HCT116 (cell line): ENCODE measurements at regions not wholly inside any gene's neighbourhood (a gene's known extent, or its start where the extent isn't known, plus 50 kb on each side); places are given as distances from the start of the nearest gene placed in this dataset.
"Not testable (repeated sequence)": the region's sequence is repeated elsewhere in the genome, so short reads cannot be mapped to it uniquely, and the experiment has no call there.

Source experiments
- ATAC-seq: fragments of 200-7000 bp; cut with Tn5 transposase; 2 replicates; pipeline ENCODE4 v1.9.1; 2020; ENCODE audit warnings: mild to moderate bottlenecking, moderate library complexity
- BruUV-seq: library from RNA; stranded (reverse); fragments of 400-500 nt; replicated peaks from 2 replicates; lab custom pipeline; 2021; lab: Mats Ljungman, UMichigan
- CTCF ChIA-PET: fragments of 300-600 bp; sonication (Branson Sonifier 250); formaldehyde crosslinking; loops from one replicate; lab custom pipeline; 2021; ENCODE audit warnings: antibody characterized with exemption; lab: Charles Lee
- POLR2A ChIA-PET: fragments of 300-600, 350-600 bp; sonication (Branson Sonifier 250); formaldehyde crosslinking; loops from one replicate; lab custom pipeline; 2021; ENCODE audit warnings: antibody characterized with exemption; lab: Charles Lee
- RAD21 ChIA-PET, 2 experiments: fragments of 300-600 bp; sonication (Branson Sonifier 250); formaldehyde crosslinking; loops; one replicate each; lab custom pipeline; 2023; ENCODE audit warnings: low total read pairs in 2 of 2; ENCODE audit not compliant: uncharacterized antibody in 2 of 2, unreplicated experiment in 2 of 2, low non-redundant PET in 1 of 2; lab: Charles Lee
- DNase-seq: peaks from one replicate; pipeline ENCODE4 v3.0.0-alpha.2; 2010; ENCODE audit warnings: low read depth, low spot score
- H2AFZ ChIP-seq: fragments of 200-600 bp; shearing (Covaris generic), sonication (generic); 2 replicates; pipeline ENCODE4 v1.6.1; 2017; ENCODE audit warnings: low read depth, mixed run types, mixed read lengths, antibody characterized with exemption, low read length; ENCODE audit not compliant: poor library complexity, severe bottlenecking
- H3K27ac ChIP-seq: 2 replicates; pipeline ENCODE4 v1.5.1; 2012; ENCODE audit warnings: low read depth, low read length
- H3K27me3 ChIP-seq: fragments of 200-600 bp; sonication (generic); 2 replicates; pipeline ENCODE4 v1.6.1; 2016; ENCODE audit warnings: mixed run types, low read length, mixed read lengths; ENCODE audit not compliant: insufficient read depth
- H3K36me3 ChIP-seq, 2 experiments: fragments of 200-500 bp in 1 of 2; fragments of 200-600 bp in 1 of 2; sonication (Bioruptor generic) in 1 of 2; sonication (generic) in 1 of 2; 2 replicates each; pipeline versions ENCODE4 v1.5.1 to v1.6.1; 2014 to 2016; ENCODE audit warnings: low read length in 2 of 2, inconsistent platforms in 1 of 2, mixed read lengths in 1 of 2, mixed run types in 1 of 2; ENCODE audit not compliant: insufficient read depth in 2 of 2, control insufficient read depth in 1 of 2
- H3K4me1 ChIP-seq, 2 experiments: fragments of 200-600 bp in 1 of 2; sonication (generic) in 1 of 2; 2 replicates each; pipeline versions ENCODE4 v1.5.1 to v1.6.1; 2012 to 2017; ENCODE audit warnings: low read length in 2 of 2, inconsistent platforms in 1 of 2, mild to moderate bottlenecking in 1 of 2, mixed read lengths in 1 of 2, mixed run types in 1 of 2, moderate library complexity in 1 of 2; ENCODE audit not compliant: insufficient read depth in 2 of 2, control insufficient read depth in 1 of 2
- H3K4me2 ChIP-seq: fragments of 200-600 bp; sonication (generic); 2 replicates; pipeline ENCODE4 v1.6.1; 2017; ENCODE audit warnings: mixed run types, low read length, mixed read lengths
- H3K4me3 ChIP-seq, 2 experiments: fragments of 200-600 bp in 1 of 2; sonication (generic) in 1 of 2; replicated peaks in 1 of 2; 2 replicates each; pipeline ENCODE4 v1.5.1; 2011 to 2016; ENCODE audit warnings: low read length in 2 of 2, control low read depth in 1 of 2, low read depth in 1 of 2, mild to moderate bottlenecking in 1 of 2, mixed read lengths in 1 of 2, mixed run types in 1 of 2
- H3K79me2 ChIP-seq: fragments of 200-600 bp; sonication (generic); 2 replicates; pipeline ENCODE4 v1.6.1; 2017; ENCODE audit warnings: mild to moderate bottlenecking, mixed run types, low read length, moderate library complexity, mixed read lengths; ENCODE audit not compliant: insufficient read depth
- H3K9ac ChIP-seq: fragments of 200-600 bp; sonication (generic); 2 replicates; pipeline ENCODE4 v1.6.1; 2016; ENCODE audit warnings: low read length, mixed read lengths
- H3K9me2 ChIP-seq: fragments of 200-600 bp; sonication (generic), shearing (Covaris generic); 2 replicates; pipeline ENCODE4 v1.6.1; 2017; ENCODE audit warnings: mixed run types, mild to moderate bottlenecking, moderate library complexity; ENCODE audit not compliant: insufficient read depth
- H3K9me3 ChIP-seq, 2 experiments: fragments of 200-500 bp in 1 of 2; fragments of 200-600 bp in 1 of 2; sonication (Bioruptor generic) in 1 of 2; sonication (generic) in 1 of 2; 2 replicates each; pipeline ENCODE4 v1.6.1; 2014 to 2017; ENCODE audit warnings: low read length in 2 of 2, mixed read lengths in 2 of 2, inconsistent platforms in 1 of 2, low read depth in 1 of 2, mild to moderate bottlenecking in 1 of 2, mixed run types in 1 of 2, moderate library complexity in 1 of 2; ENCODE audit not compliant: control insufficient read depth in 1 of 2, insufficient read depth in 1 of 2
- H4K20me1 ChIP-seq: fragments of 200-600 bp; sonication (generic), shearing (Covaris generic); 2 replicates; pipeline ENCODE4 v1.6.1; 2017; ENCODE audit warnings: mixed run types, mild to moderate bottlenecking, moderate library complexity; ENCODE audit not compliant: insufficient read depth
- ATF3 ChIP-seq: IDR thresholded peaks from 2 replicates; pipeline ENCODE4 v1.6.1; 2012
- CBX3 ChIP-seq: IDR thresholded peaks from 2 replicates; pipeline ENCODE4 v1.6.1; 2012; ENCODE audit warnings: low read depth
- intact Hi-C: fragments of 100-400 bp; cut with micrococcal nuclease; formaldehyde crosslinking; loops from 2 replicates; pipeline ENCODE4 v1.10.0; 2022

- POLR2A ChIA-PET, result not testable (repeated sequence)
Measured at GRCh38 chr1:121020350-121021236, 131.0 kb downstream of the PPIAL4A start.

GRCh38 chr1:121021716-121022115 is 132.1 kb downstream of the PPIAL4A start:
- H2AFZ ChIP-seq, H3K4me1 ChIP-seq, ATAC-seq, H3K9ac ChIP-seq, H3K27ac ChIP-seq, H3K4me3 ChIP-seq, H3K9me3 ChIP-seq, CTCF ChIA-PET, H3K79me2 ChIP-seq, intact Hi-C loops, H3K36me3 ChIP-seq, POLR2A ChIA-PET, H3K27me3 ChIP-seq, H3K9me2 ChIP-seq, H4K20me1 ChIP-seq, H3K4me2 ChIP-seq, RAD21 ChIA-PET, DNase-seq, BruUV-seq: not testable (repeated sequence)

More at GRCh38 chr1:121020350-121021236, 131.0 kb downstream of the PPIAL4A start:
- H2AFZ ChIP-seq, H3K4me3 ChIP-seq, H3K4me1 ChIP-seq, H3K27me3 ChIP-seq, H3K36me3 ChIP-seq, H3K9ac ChIP-seq, BruUV-seq, intact Hi-C loops, H3K79me2 ChIP-seq, H3K27ac ChIP-seq, H3K9me2 ChIP-seq, H3K9me3 ChIP-seq, CTCF ChIA-PET, RAD21 ChIA-PET, H4K20me1 ChIP-seq, H3K4me2 ChIP-seq: not testable (repeated sequence)
- DNase-seq (peak; percentile 36), ATAC-seq (peak; percentile 36)
- TF ChIP-seq CBX3, result peak; percentile 38; the same call in 1 of the 2 replicates
- TF ChIP-seq ATF3, result peak; percentile 75; the same call in 1 of the 2 replicates

GRCh38 chr1:121032878-121033494 is 143.4 kb downstream of the PPIAL4A start:
- H3K36me3 ChIP-seq, CTCF ChIA-PET, H3K9me3 ChIP-seq, H2AFZ ChIP-seq, intact Hi-C loops, H3K9me2 ChIP-seq, H3K27ac ChIP-seq, BruUV-seq, RAD21 ChIA-PET, H3K27me3 ChIP-seq, H3K9ac ChIP-seq, H4K20me1 ChIP-seq, POLR2A ChIA-PET, H3K4me2 ChIP-seq, H3K4me3 ChIP-seq, DNase-seq, H3K79me2 ChIP-seq, H3K4me1 ChIP-seq: not testable (repeated sequence)
- peak; percentile 82 for ATAC-seq

- H3K27me3 ChIP-seq, H3K27ac ChIP-seq, BruUV-seq, H2AFZ ChIP-seq, H4K20me1 ChIP-seq, intact Hi-C loops, POLR2A ChIA-PET, H3K79me2 ChIP-seq, H3K4me1 ChIP-seq, DNase-seq, ATAC-seq, CTCF ChIA-PET, H3K4me2 ChIP-seq, H3K36me3 ChIP-seq, H3K9ac ChIP-seq, RAD21 ChIA-PET, H3K9me3 ChIP-seq, H3K9me2 ChIP-seq, H3K4me3 ChIP-seq: not testable (repeated sequence)
Measured at GRCh38 chr1:121036792-121037191, 147.2 kb downstream of the PPIAL4A start.
